ENCODE measurements at regions not wholly inside any gene's neighbourhood (a gene's known extent, or its start where the extent isn't known, plus 50 kb on each side); places are given as distances from the start of the nearest gene placed in this dataset.

- H3K27ac ChIP-seq: peak overlapping the region; percentile 44 to 49
- no peaks in the 10 kb centered on the region for H3K36me3 ChIP-seq
- no peaks in the 10 kb centered on the region for H3K4me1 ChIP-seq
- no peaks in the 10 kb centered on the region for H3K27me3 ChIP-seq
- H3K4me3 ChIP-seq: no peak overlapping the region
- no peaks in the 10 kb centered on the region for H3K9me3 ChIP-seq
- no peak for DNase-seq (ENCODE audit: low spot score in 2 of 2)
- no peak for TF ChIP-seq POLR2AphosphoS5 (IDR thresholded peaks at IDR 0.05)
- TF ChIP-seq CTCF (IDR thresholded peaks at IDR 0.05): no peak
- TF ChIP-seq POLR2A (IDR thresholded peaks at IDR 0.05): no peak
- intact Hi-C loops (cut with DNase I; ENCODE audit: low total_unique reads): no loop called here
These were observed 208.7 kb upstream of the FAM3C start for GRCh38 chr7:121604627-121605316.

GRCh38 chr7:121603886-121604285 lies 207.8 kb upstream of the FAM3C start:
- no peaks in the 10 kb centered on the region for H3K27me3 ChIP-seq
- H3K4me3 ChIP-seq: no peak overlapping the region
- no peak for DNase-seq (ENCODE audit: low spot score in 2 of 2)
- TF ChIP-seq POLR2AphosphoS5 (IDR thresholded peaks at IDR 0.05): no peak
- TF ChIP-seq POLR2A (IDR thresholded peaks at IDR 0.05): no peak
- no peak for TF ChIP-seq CTCF (IDR thresholded peaks at IDR 0.05)
- intact Hi-C loops (cut with DNase I; ENCODE audit: low total_unique reads): no loop called here
- no peaks in the 10 kb centered on the region for H3K9me3 ChIP-seq
- H3K27ac ChIP-seq: no peak overlapping the region
- no peaks in the 10 kb centered on the region for H3K36me3 ChIP-seq
- H3K4me1 ChIP-seq: no peaks in the 10 kb centered on the region

- H3K27me3 ChIP-seq: no peaks in the 10 kb centered on the region
- intact Hi-C loops (cut with DNase I; ENCODE audit: low total_unique reads): no loop called here
- H3K9me3 ChIP-seq: peaks cover 5 to 7% of the 10 kb centered on the region in 2 donors
- no peak overlapping the region for H3K4me3 ChIP-seq
- TF ChIP-seq POLR2A (IDR thresholded peaks at IDR 0.05) (no peak), CTCF (IDR thresholded peaks at IDR 0.05) (no peak), POLR2AphosphoS5 (IDR thresholded peaks at IDR 0.05) (no peak)
- no peak for DNase-seq (ENCODE audit: low spot score in 2 of 2)
- H3K4me1 ChIP-seq: no peaks in the 10 kb centered on the region
- no peak overlapping the region for H3K27ac ChIP-seq
- H3K36me3 ChIP-seq: no peaks in the 10 kb centered on the region
These were observed 203.8 kb upstream of the FAM3C start for GRCh38 chr7:121599887-121600286.

GRCh38 chr7:121595758-121596696 lies 199.9 kb upstream of the FAM3C start:
- Histone ChIP-seq H3K27me3 (no peaks in the 10 kb centered on the region), H3K4me3 (no peak overlapping the region), H3K9me3 (peaks cover 5 to 7% of the 10 kb centered on the region in 2 donors), H3K27ac (no peak overlapping the region), H3K36me3 (no peaks in the 10 kb centered on the region), H3K4me1 (no peaks in the 10 kb centered on the region)
- DNase-seq (ENCODE audit: low spot score in 2 of 2): no peak
- TF ChIP-seq CTCF (IDR thresholded peaks at IDR 0.05) (no peak), POLR2A (IDR thresholded peaks at IDR 0.05) (no peak), POLR2AphosphoS5 (IDR thresholded peaks at IDR 0.05) (no peak)
- intact Hi-C loops (cut with DNase I; ENCODE audit: low total_unique reads): no loop called here

GRCh38 chr7:121591926-121592325 lies 195.8 kb upstream of the FAM3C start:
- Histone ChIP-seq H3K4me1 (no peaks in the 10 kb centered on the region), H3K4me3 (no peak overlapping the region), H3K27me3 (no peaks in the 10 kb centered on the region), H3K27ac (no peak overlapping the region), H3K36me3 (no peaks in the 10 kb centered on the region), H3K9me3 (no peaks in the 10 kb centered on the region)
- intact Hi-C loops (cut with DNase I; ENCODE audit: low total_unique reads): no loop called here
- DNase-seq (ENCODE audit: low spot score in 2 of 2): no peak
- TF ChIP-seq POLR2AphosphoS5 (IDR thresholded peaks at IDR 0.05) (no peak), POLR2A (IDR thresholded peaks at IDR 0.05) (no peak), CTCF (IDR thresholded peaks at IDR 0.05) (no peak)

Data from breast epithelium (tissue), 4 donors.